ENCODE measurements at regions not wholly inside any gene's neighbourhood (a gene's known extent, or its start where the extent isn't known, plus 50 kb on each side); places are given as distances from the start of the nearest gene placed in this dataset.

DNA sequence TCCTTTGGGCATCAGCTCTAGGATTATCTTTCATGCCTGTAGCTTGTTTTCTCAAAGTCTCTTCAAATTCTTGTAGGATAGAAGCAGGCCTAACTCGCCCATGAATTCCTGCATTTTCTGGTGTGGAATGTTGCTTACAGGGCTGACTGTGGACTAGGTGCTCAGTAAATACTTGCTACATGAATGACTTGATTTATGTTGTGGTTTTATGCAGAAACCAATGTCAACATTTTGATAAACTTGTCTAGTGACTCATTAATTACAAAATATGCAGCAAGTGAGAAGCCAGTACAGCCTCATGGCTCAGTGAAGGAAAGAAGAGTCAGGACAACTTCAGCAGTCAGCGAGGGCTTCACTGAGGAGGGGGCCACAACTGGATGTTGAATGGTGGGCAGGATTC lies 110.6 kb upstream of the SIX2 start:
- H3K4me2 ChIP-seq, result peak overlapping the region; percentile 39
- peak overlapping the region; percentile 31 to 37; a peak in 3 of 6 replicates for H3K27ac ChIP-seq
- CTCF ChIA-PET, result interaction anchor here (1.0 to 2.3 kb wide), 4 partner anchors 48 to 375 kb away, joined by 3 to 5 read pairs (median 4); no protein-coding TSS in a partner anchor
- no peak for FAIRE-seq
- H3K9me3 ChIP-seq, result no peaks in the 10 kb centered on the region
- peaks cover 21% of the 10 kb centered on the region for H3K4me1 ChIP-seq
- WGBS (ENCODE audit: missing lambda C conversion rate), result 37% methylated on average over 2 of the region's 2 CpGs
- peak; percentile 45 to 69; a peak in 3 of 6 replicates for ATAC-seq
- POLR2A ChIA-PET, result interaction anchor here (1.0 kb wide), 1 partner anchor 9 kb away, joined by 4 read pairs; no protein-coding TSS in a partner anchor
- no peak overlapping the region for H3K4me3 ChIP-seq
- peak in 1 of 2 experiments; percentile 45 for DNase-seq (ENCODE audit: low read depth in 1 of 2, low spot score in 1 of 2)
- TF ChIP-seq HOXB13 (CRISPR knock-in tag; IDR thresholded peaks at IDR 0.05; ENCODE audit: low read depth) (no peak), POLR2AphosphoS2 (conservative IDR thresholded peaks at IDR 0.05; ENCODE audit: low read length) (no peak), FOXS1 (CRISPR knock-in tag; IDR thresholded peaks at IDR 0.05) (no peak), HOXB5 (CRISPR knock-in tag; IDR thresholded peaks at IDR 0.05) (no peak), RARB (CRISPR knock-in tag; IDR thresholded peaks at IDR 0.05) (no peak), EP300 (IDR thresholded peaks at IDR 0.05) (no peak), ZSCAN20 (CRISPR knock-in tag; IDR thresholded peaks at IDR 0.05) (no peak), ELK1 (IDR thresholded peaks at IDR 0.05; ENCODE audit: low read depth, low read length) (no peak), JUNB (IDR thresholded peaks at IDR 0.05) (peak; percentile 40; the same call in 1 of the 2 replicates), RNF2 (IDR thresholded peaks at IDR 0.05; ENCODE audit: borderline replicate concordance, low read depth) (no peak), MYC (IDR thresholded peaks at IDR 0.05; ENCODE audit: borderline replicate concordance, low read length) (no peak), KDM5A (IDR thresholded peaks at IDR 0.05) (no peak), RFX5 (IDR thresholded peaks at IDR 0.05) (no peak), CHD4 (IDR thresholded peaks at IDR 0.05; ENCODE audit: borderline replicate concordance) (no peak), NFE2L2 (conservative IDR thresholded peaks at IDR 0.05; ENCODE audit: low read length) (no peak), SMC3 (IDR thresholded peaks at IDR 0.05) (no peak), ESRRA (IDR thresholded peaks at IDR 0.05; ENCODE audit: borderline replicate concordance, low read length) (no peak), MAZ (IDR thresholded peaks at IDR 0.05; ENCODE audit: borderline replicate concordance, low read depth, low read length) (no peak), PHF8 (IDR thresholded peaks at IDR 0.05; ENCODE audit: borderline replicate concordance, low read depth) (no peak), TFCP2L1 (CRISPR knock-in tag; IDR thresholded peaks at IDR 0.05) (no peak), FOSL2 (IDR thresholded peaks at IDR 0.05) (no peak), FOSL2 (CRISPR knock-in tag; IDR thresholded peaks at IDR 0.05) (peak; percentile 59), CHD2 (IDR thresholded peaks at IDR 0.05; ENCODE audit: low read length, partially characterized antibody) (no peak), KDM1A (IDR thresholded peaks at IDR 0.05; ENCODE audit: low read depth) (no peak), POLR2A (IDR thresholded peaks at IDR 0.05; ENCODE audit: low read length) (no peak), RCOR1 (IDR thresholded peaks at IDR 0.05; ENCODE audit: low read depth, low read length) (no peak), EHF (CRISPR knock-in tag; IDR thresholded peaks at IDR 0.05) (no peak), CEBPB (IDR thresholded peaks at IDR 0.05) (peak in 1 of 2 experiments; percentile 55; a peak in 1 of 4 replicates), HMGXB4 (CRISPR knock-in tag; IDR thresholded peaks at IDR 0.05; ENCODE audit: borderline replicate concordance) (no peak), FOSB (CRISPR knock-in tag; IDR thresholded peaks at IDR 0.05) (no peak)
- TF ChIP-seq, protein P1, sequence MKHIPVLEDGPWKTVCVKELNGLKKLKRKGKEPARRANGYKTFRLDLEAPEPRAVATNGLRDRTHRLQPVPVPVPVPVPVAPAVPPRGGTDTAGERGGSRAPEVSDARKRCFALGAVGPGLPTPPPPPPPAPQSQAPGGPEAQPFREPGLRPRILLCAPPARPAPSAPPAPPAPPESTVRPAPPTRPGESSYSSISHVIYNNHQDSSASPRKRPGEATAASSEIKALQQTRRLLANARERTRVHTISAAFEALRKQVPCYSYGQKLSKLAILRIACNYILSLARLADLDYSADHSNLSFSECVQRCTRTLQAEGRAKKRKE (CRISPR knock-in tag; IDR thresholded peaks at IDR 0.05; ENCODE audit: low read depth), result no peak
- TF ChIP-seq, protein P2, sequence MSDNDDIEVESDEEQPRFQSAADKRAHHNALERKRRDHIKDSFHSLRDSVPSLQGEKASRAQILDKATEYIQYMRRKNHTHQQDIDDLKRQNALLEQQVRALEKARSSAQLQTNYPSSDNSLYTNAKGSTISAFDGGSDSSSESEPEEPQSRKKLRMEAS (IDR thresholded peaks at IDR 0.05), result 0 out of 2 replicates have a peak, but pooled peaks have one; percentile 37
- TF ChIP-seq, protein P3, sequence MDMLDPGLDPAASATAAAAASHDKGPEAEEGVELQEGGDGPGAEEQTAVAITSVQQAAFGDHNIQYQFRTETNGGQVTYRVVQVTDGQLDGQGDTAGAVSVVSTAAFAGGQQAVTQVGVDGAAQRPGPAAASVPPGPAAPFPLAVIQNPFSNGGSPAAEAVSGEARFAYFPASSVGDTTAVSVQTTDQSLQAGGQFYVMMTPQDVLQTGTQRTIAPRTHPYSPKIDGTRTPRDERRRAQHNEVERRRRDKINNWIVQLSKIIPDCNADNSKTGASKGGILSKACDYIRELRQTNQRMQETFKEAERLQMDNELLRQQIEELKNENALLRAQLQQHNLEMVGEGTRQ (IDR thresholded peaks at IDR 0.05), result no peak
- TF ChIP-seq, protein P4, sequence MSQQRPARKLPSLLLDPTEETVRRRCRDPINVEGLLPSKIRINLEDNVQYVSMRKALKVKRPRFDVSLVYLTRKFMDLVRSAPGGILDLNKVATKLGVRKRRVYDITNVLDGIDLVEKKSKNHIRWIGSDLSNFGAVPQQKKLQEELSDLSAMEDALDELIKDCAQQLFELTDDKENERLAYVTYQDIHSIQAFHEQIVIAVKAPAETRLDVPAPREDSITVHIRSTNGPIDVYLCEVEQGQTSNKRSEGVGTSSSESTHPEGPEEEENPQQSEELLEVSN (IDR thresholded peaks at IDR 0.05; ENCODE audit: borderline replicate concordance, low read depth), result no peak
- TF ChIP-seq, protein P5, sequence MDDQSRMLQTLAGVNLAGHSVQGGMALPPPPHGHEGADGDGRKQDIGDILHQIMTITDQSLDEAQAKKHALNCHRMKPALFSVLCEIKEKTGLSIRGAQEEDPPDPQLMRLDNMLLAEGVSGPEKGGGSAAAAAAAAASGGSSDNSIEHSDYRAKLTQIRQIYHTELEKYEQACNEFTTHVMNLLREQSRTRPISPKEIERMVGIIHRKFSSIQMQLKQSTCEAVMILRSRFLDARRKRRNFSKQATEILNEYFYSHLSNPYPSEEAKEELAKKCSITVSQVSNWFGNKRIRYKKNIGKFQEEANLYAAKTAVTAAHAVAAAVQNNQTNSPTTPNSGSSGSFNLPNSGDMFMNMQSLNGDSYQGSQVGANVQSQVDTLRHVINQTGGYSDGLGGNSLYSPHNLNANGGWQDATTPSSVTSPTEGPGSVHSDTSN (IDR thresholded peaks at IDR 0.05), result no peak
- TF ChIP-seq, protein P6, sequence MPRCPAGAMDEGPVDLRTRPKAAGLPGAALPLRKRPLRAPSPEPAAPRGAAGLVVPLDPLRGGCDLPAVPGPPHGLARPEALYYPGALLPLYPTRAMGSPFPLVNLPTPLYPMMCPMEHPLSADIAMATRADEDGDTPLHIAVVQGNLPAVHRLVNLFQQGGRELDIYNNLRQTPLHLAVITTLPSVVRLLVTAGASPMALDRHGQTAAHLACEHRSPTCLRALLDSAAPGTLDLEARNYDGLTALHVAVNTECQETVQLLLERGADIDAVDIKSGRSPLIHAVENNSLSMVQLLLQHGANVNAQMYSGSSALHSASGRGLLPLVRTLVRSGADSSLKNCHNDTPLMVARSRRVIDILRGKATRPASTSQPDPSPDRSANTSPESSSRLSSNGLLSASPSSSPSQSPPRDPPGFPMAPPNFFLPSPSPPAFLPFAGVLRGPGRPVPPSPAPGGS (IDR thresholded peaks at IDR 0.05), result no peak

Data from A549 (cell line).